Sigmoid colon (tissue), 6 donors: ENCODE measurements at regions not wholly inside any gene's neighbourhood (a gene's known extent, or its start where the extent isn't known, plus 50 kb on each side); places are given as distances from the start of the nearest gene placed in this dataset.

Source experiments
- DNase-seq: peaks from one replicate; pipeline ENCODE4 v3.0.0-alpha.2; 2019
- H3K27ac ChIP-seq, 4 donors: fragments of 200-600 bp; sonication (generic); one replicate each; pipeline ENCODE4 v1.5.1; 2016 to 2019; ENCODE audit warnings: mild to moderate bottlenecking in 1 of 4
- H3K27me3 ChIP-seq, 3 donors: fragments of 200-600 bp; sonication (generic); one replicate each; pipeline ENCODE4 v1.5.1; 2019; ENCODE audit warnings: mild to moderate bottlenecking in 1 of 3
- H3K36me3 ChIP-seq, 4 donors: fragments of 200-600 bp; sonication (generic); one replicate each; pipeline ENCODE4 v1.5.1; 2016 to 2019
- H3K4me1 ChIP-seq, 4 donors: fragments of 200-600 bp; sonication (generic); one replicate each; pipeline ENCODE4 v1.5.1; 2017 to 2019
- H3K4me3 ChIP-seq, 4 donors: fragments of 200-600 bp; sonication (generic); one replicate each; pipeline ENCODE4 v1.5.1; 2017 to 2019; ENCODE audit warnings: mild to moderate bottlenecking in 2 of 4, moderate library complexity in 1 of 4
- H3K9me3 ChIP-seq, 4 donors: fragments of 200-600 bp in 3 of 4; sonication (generic) in 3 of 4; one replicate each; pipeline versions ENCODE4 v1.5.1 to v1.6.1; 2013 to 2019
- CTCF ChIP-seq, 4 experiments: fragments of 450-650 bp in 3 of 4; fragments of 200-600 bp in 1 of 4; IDR thresholded peaks; one replicate each; pipeline ENCODE4 v1.5.1; 2016 to 2019; ENCODE audit warnings: antibody characterized with exemption in 4 of 4, mild to moderate bottlenecking in 3 of 4, moderate library complexity in 2 of 4
- EP300 ChIP-seq, 4 donors: sonication (generic); formaldehyde crosslinking; IDR thresholded peaks; one replicate each; pipeline ENCODE4 v1.6.1; 2017; ENCODE audit warnings: antibody characterized with exemption in 4 of 4
- POLR2A ChIP-seq, 2 donors: fragments of 450-650 bp; IDR thresholded peaks; one replicate each; pipeline ENCODE4 v1.6.1; 2016; ENCODE audit warnings: antibody characterized with exemption in 2 of 2, mild to moderate bottlenecking in 2 of 2, moderate library complexity in 2 of 2
- POLR2AphosphoS5 ChIP-seq, 4 donors: sonication (generic); formaldehyde crosslinking; IDR thresholded peaks; one replicate each; pipeline ENCODE4 v1.6.1; 2017; ENCODE audit warnings: antibody characterized with exemption in 4 of 4
- WGBS, 2 donors: extraction: QIAGEN DNeasy Blood & Tissue Kit; methylation state at CpG; one replicate each; pipeline ENCODE4 v1.1.7; 2013; 5-methylcytosine and 5-hydroxymethylcytosine counted together
- intact Hi-C: fragments of 100-400 bp; cut with DNase I; formaldehyde crosslinking; loops from one replicate; pipeline ENCODE4 v1.15.1; 2023
- donor health status: healthy with polysubstance abuse.
- donor health status: healthy.

GRCh38 chr9:89815061-89815902 is 210.5 kb downstream of the GADD45G start:
- TF ChIP-seq EP300 (IDR thresholded peaks at IDR 0.05) (no peak), POLR2A (IDR thresholded peaks at IDR 0.05) (no peak), CTCF (IDR thresholded peaks at IDR 0.05) (no peak), POLR2AphosphoS5 (IDR thresholded peaks at IDR 0.05) (no peak)
- no peak overlapping the region for H3K27ac ChIP-seq
- intact Hi-C loops = no loop called here
- peaks cover 0 to 39% (median 17%) of the 10 kb centered on the region in 4 donors for H3K4me1 ChIP-seq
- H3K4me3 ChIP-seq = no peak overlapping the region
- WGBS, 2 donors = 85% methylated on average over 9 of the region's 9 CpGs
- no peaks in the 10 kb centered on the region for H3K9me3 ChIP-seq
- no peaks in the 10 kb centered on the region for H3K36me3 ChIP-seq
- H3K27me3 ChIP-seq = no peaks in the 10 kb centered on the region
- DNase-seq = no peak

GRCh38 chr9:89815903-89816573 is 211.2 kb downstream of the GADD45G start:
- H3K27ac ChIP-seq = peak overlapping the region in 1 of 4 donors; percentile 30
- no peak overlapping the region for H3K4me3 ChIP-seq
- H3K27me3 ChIP-seq = no peaks in the 10 kb centered on the region
- intact Hi-C loops = no loop called here
- no peak for TF ChIP-seq POLR2A (IDR thresholded peaks at IDR 0.05)
- no peak for TF ChIP-seq CTCF (IDR thresholded peaks at IDR 0.05)
- no peaks in the 10 kb centered on the region for H3K9me3 ChIP-seq
- peak; percentile 90 for DNase-seq
- WGBS, 2 donors = 70 to 81% methylated on average over 10 of the region's 10 CpGs
- no peaks in the 10 kb centered on the region for H3K36me3 ChIP-seq
- peaks cover 0 to 31% (median 11%) of the 10 kb centered on the region in 4 donors for H3K4me1 ChIP-seq

GRCh38 chr9:89817151-89817950 is 212.5 kb downstream of the GADD45G start:
- Histone ChIP-seq H3K36me3 (no peaks in the 10 kb centered on the region), H3K27me3 (no peaks in the 10 kb centered on the region), H3K27ac (no peak overlapping the region), H3K4me1 (peaks cover 0 to 30% (median 11%) of the 10 kb centered on the region in 4 donors), H3K9me3 (no peaks in the 10 kb centered on the region), H3K4me3 (no peak overlapping the region)
- no peak for DNase-seq
- 78 to 86% methylated on average over 13 of the region's 13 CpGs for WGBS, 2 donors
- TF ChIP-seq POLR2A (IDR thresholded peaks at IDR 0.05) (no peak), EP300 (IDR thresholded peaks at IDR 0.05) (no peak), CTCF (IDR thresholded peaks at IDR 0.05) (no peak), POLR2AphosphoS5 (IDR thresholded peaks at IDR 0.05) (no peak)
- intact Hi-C loops = no loop called here

- Histone ChIP-seq H3K4me1 (peaks cover 0 to 21% (median 11%) of the 10 kb centered on the region in 4 donors), H3K27me3 (no peaks in the 10 kb centered on the region), H3K4me3 (no peak overlapping the region), H3K9me3 (no peaks in the 10 kb centered on the region), H3K27ac (no peak overlapping the region), H3K36me3 (no peaks in the 10 kb centered on the region)
- DNase-seq = no peak
- no peak for TF ChIP-seq POLR2A (IDR thresholded peaks at IDR 0.05)
- TF ChIP-seq CTCF (IDR thresholded peaks at IDR 0.05) = no peak
- no peak for TF ChIP-seq EP300 (IDR thresholded peaks at IDR 0.05)
- no peak for TF ChIP-seq POLR2AphosphoS5 (IDR thresholded peaks at IDR 0.05)
- WGBS, 2 donors = 88 to 96% methylated on average over 2 of the region's 2 CpGs
- intact Hi-C loops = no loop called here
These were observed 215.5 kb downstream of the GADD45G start for GRCh38 chr9:89820337-89820736.
